ENCODE measurements at regions not wholly inside any gene's neighbourhood (a gene's known extent, or its start where the extent isn't known, plus 50 kb on each side); places are given as distances from the start of the nearest gene placed in this dataset.

- intact Hi-C loops (cut with DNase I) = no loop called here
- Histone ChIP-seq H3K27me3 (no peaks in the 10 kb centered on the region), H3K9me3 (no peaks in the 10 kb centered on the region), H3K4me3 (no peak overlapping the region), H3K4me1 (no peaks in the 10 kb centered on the region), H3K36me3 (no peaks in the 10 kb centered on the region), H3K27ac (no peak overlapping the region)
- TF ChIP-seq, protein P1, sequence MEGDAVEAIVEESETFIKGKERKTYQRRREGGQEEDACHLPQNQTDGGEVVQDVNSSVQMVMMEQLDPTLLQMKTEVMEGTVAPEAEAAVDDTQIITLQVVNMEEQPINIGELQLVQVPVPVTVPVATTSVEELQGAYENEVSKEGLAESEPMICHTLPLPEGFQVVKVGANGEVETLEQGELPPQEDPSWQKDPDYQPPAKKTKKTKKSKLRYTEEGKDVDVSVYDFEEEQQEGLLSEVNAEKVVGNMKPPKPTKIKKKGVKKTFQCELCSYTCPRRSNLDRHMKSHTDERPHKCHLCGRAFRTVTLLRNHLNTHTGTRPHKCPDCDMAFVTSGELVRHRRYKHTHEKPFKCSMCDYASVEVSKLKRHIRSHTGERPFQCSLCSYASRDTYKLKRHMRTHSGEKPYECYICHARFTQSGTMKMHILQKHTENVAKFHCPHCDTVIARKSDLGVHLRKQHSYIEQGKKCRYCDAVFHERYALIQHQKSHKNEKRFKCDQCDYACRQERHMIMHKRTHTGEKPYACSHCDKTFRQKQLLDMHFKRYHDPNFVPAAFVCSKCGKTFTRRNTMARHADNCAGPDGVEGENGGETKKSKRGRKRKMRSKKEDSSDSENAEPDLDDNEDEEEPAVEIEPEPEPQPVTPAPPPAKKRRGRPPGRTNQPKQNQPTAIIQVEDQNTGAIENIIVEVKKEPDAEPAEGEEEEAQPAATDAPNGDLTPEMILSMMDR (IDR thresholded peaks at IDR 0.05) = no peak
- no peak for DNase-seq (ENCODE audit: low spot score in 2 of 2)
Observed at GRCh38 chr19:30209617-30210600, 162.3 kb upstream of the ZNF536 start.

- Histone ChIP-seq H3K36me3 (no peaks in the 10 kb centered on the region), H3K9me3 (no peaks in the 10 kb centered on the region), H3K4me3 (no peak overlapping the region), H3K27me3 (no peaks in the 10 kb centered on the region), H3K4me1 (no peaks in the 10 kb centered on the region), H3K27ac (no peak overlapping the region)
- TF ChIP-seq, protein P1 (IDR thresholded peaks at IDR 0.05) = no peak
- DNase-seq (ENCODE audit: low spot score in 2 of 2) = no peak
- intact Hi-C loops (cut with DNase I) = no loop called here
Observed at GRCh38 chr19:30212574-30212973, 159.6 kb upstream of the ZNF536 start.

- intact Hi-C loops (cut with DNase I) = no loop called here
- H3K4me1 ChIP-seq = no peaks in the 10 kb centered on the region
- no peaks in the 10 kb centered on the region for H3K27me3 ChIP-seq
- DNase-seq (ENCODE audit: low spot score in 2 of 2) = no peak
- no peaks in the 10 kb centered on the region for H3K9me3 ChIP-seq
- H3K4me3 ChIP-seq = no peak overlapping the region
- H3K36me3 ChIP-seq = no peaks in the 10 kb centered on the region
- TF ChIP-seq, protein P1 (IDR thresholded peaks at IDR 0.05) = no peak
- no peak overlapping the region for H3K27ac ChIP-seq
Observed at GRCh38 chr19:30214651-30215051, 157.5 kb upstream of the ZNF536 start.

GRCh38 chr19:30215248-30215647 lies 156.9 kb upstream of the ZNF536 start:
- Histone ChIP-seq H3K4me3 (no peak overlapping the region), H3K27me3 (no peaks in the 10 kb centered on the region), H3K9me3 (no peaks in the 10 kb centered on the region), H3K27ac (no peak overlapping the region), H3K36me3 (no peaks in the 10 kb centered on the region), H3K4me1 (no peaks in the 10 kb centered on the region)
- intact Hi-C loops (cut with DNase I) = no loop called here
- DNase-seq (ENCODE audit: low spot score in 2 of 2) = no peak
- TF ChIP-seq, protein P1 (IDR thresholded peaks at IDR 0.05) = no peak

GRCh38 chr19:30216453-30216852 lies 155.7 kb upstream of the ZNF536 start:
- Histone ChIP-seq H3K27me3 (no peaks in the 10 kb centered on the region), H3K4me3 (no peak overlapping the region), H3K27ac (no peak overlapping the region), H3K36me3 (no peaks in the 10 kb centered on the region), H3K4me1 (no peaks in the 10 kb centered on the region), H3K9me3 (no peaks in the 10 kb centered on the region)
- TF ChIP-seq, protein P1 (IDR thresholded peaks at IDR 0.05) = no peak
- intact Hi-C loops (cut with DNase I) = no loop called here
- no peak for DNase-seq (ENCODE audit: low spot score in 2 of 2)
